CD14-positive monocyte (primary cell): ENCODE measurements at regions not wholly inside any gene's neighbourhood (a gene's known extent, or its start where the extent isn't known, plus 50 kb on each side); places are given as distances from the start of the nearest gene placed in this dataset.

Source experiments
- DNase-seq, 3 donors: peaks; one replicate each; pipeline ENCODE4 v3.0.0-alpha.2; 2011 to 2022
- H2AFZ ChIP-seq: 2 replicates; pipeline ENCODE4 v1.6.0; 2012; ENCODE audit warnings: mild to moderate bottlenecking, low read depth, low read length, inconsistent platforms; ENCODE audit not compliant: insufficient read depth, poor library complexity, severe bottlenecking
- H3K27ac ChIP-seq, 2 donors: 1 replicate in 1 of 2; 2 replicates in 1 of 2; pipeline ENCODE4 v1.5.1; 2012 to 2013; ENCODE audit warnings: low read length in 2 of 2, control low read depth in 1 of 2, inconsistent platforms in 1 of 2, low read depth in 1 of 2, mild to moderate bottlenecking in 1 of 2
- H3K27me3 ChIP-seq, 2 donors: one replicate each; pipeline versions ENCODE4 v1.6.0 to v1.6.1; 2011 to 2013; ENCODE audit warnings: low read length in 2 of 2; ENCODE audit not compliant: control insufficient read depth in 2 of 2, insufficient read depth in 2 of 2
- H3K36me3 ChIP-seq, 2 donors: replicated peaks in 1 of 2; 1 replicate in 1 of 2; 2 replicates in 1 of 2; pipeline versions ENCODE4 v1.5.1 to v1.6.1; 2012 to 2013; ENCODE audit warnings: low read length in 2 of 2, control low read depth in 1 of 2, inconsistent platforms in 1 of 2, mild to moderate bottlenecking in 1 of 2; ENCODE audit not compliant: insufficient read depth in 2 of 2, control insufficient read depth in 1 of 2
- H3K4me1 ChIP-seq, 2 donors: 1 replicate in 1 of 2; 2 replicates in 1 of 2; pipeline versions ENCODE4 v1.5.1 to v1.6.1; 2012 to 2013; ENCODE audit warnings: low read length in 2 of 2, control low read depth in 1 of 2, inconsistent platforms in 1 of 2, mild to moderate bottlenecking in 1 of 2, moderate library complexity in 1 of 2; ENCODE audit not compliant: insufficient read depth in 2 of 2, control insufficient read depth in 1 of 2
- H3K4me2 ChIP-seq: replicated peaks from 2 replicates; pipeline ENCODE3; 2012; ENCODE audit warnings: low read length, moderate library complexity, mild to moderate bottlenecking; ENCODE audit not compliant: poor library complexity, severe bottlenecking; ENCODE audit errors: extremely low read depth
- H3K4me3 ChIP-seq, 3 experiments: fragments of 200-600 bp in 1 of 3; sonication (generic) in 1 of 3; replicated peaks in 1 of 3; 1 replicate in 2 of 3; 2 replicates in 1 of 3; pipeline ENCODE4 v1.5.1; 2011 to 2013; ENCODE audit warnings: low read length in 3 of 3, mild to moderate bottlenecking in 3 of 3, control low read depth in 2 of 3, low read depth in 2 of 3, inconsistent platforms in 1 of 3, moderate library complexity in 1 of 3
- H3K79me2 ChIP-seq: 2 replicates; pipeline ENCODE4 v1.6.0; 2012; ENCODE audit warnings: mild to moderate bottlenecking, control low read depth, inconsistent platforms, low read length, moderate library complexity; ENCODE audit not compliant: insufficient read depth
- H3K9ac ChIP-seq: 2 replicates; pipeline ENCODE4 v1.6.0; 2017; ENCODE audit warnings: low read length, mild to moderate bottlenecking; ENCODE audit not compliant: insufficient read depth, poor library complexity, severe bottlenecking
- H3K9me3 ChIP-seq, 2 donors: replicated peaks in 1 of 2; 1 replicate in 1 of 2; 2 replicates in 1 of 2; pipeline versions ENCODE4 v1.5.1 to v1.6.1; 2012 to 2013; ENCODE audit warnings: low read length in 2 of 2, control low read depth in 1 of 2; ENCODE audit not compliant: control insufficient read depth in 1 of 2, insufficient read depth in 1 of 2
- H4K20me1 ChIP-seq: 2 replicates; pipeline ENCODE4 v1.6.0; 2012; ENCODE audit warnings: mild to moderate bottlenecking, low read length, control low read depth, moderate library complexity; ENCODE audit not compliant: insufficient read depth
- H3K27ac Mint-ChIP-seq, 7 donors: one replicate each; pipeline ENCODE4 v1.8.0; 2020; ENCODE audit warnings: mild to moderate bottlenecking in 7 of 7, mixed read lengths in 7 of 7, moderate library complexity in 6 of 7, inconsistent platforms in 2 of 7
- H3K27me3 Mint-ChIP-seq, 3 donors: one replicate each; pipeline ENCODE4 v1.8.0; 2021 to 2022; ENCODE audit warnings: low read depth in 3 of 3, mild to moderate bottlenecking in 3 of 3, mixed read lengths in 3 of 3, moderate library complexity in 3 of 3, inconsistent platforms in 1 of 3
- H3K36me3 Mint-ChIP-seq, 2 donors: one replicate each; pipeline ENCODE4 v1.8.0; 2020; ENCODE audit warnings: mixed read lengths in 2 of 2, inconsistent platforms in 1 of 2, mild to moderate bottlenecking in 1 of 2
- H3K4me1 Mint-ChIP-seq: one replicate; pipeline ENCODE4 v1.8.0; 2020; ENCODE audit warnings: mild to moderate bottlenecking, mixed read lengths
- H3K4me3 Mint-ChIP-seq, 2 donors: one replicate each; pipeline ENCODE4 v1.8.0; 2020; ENCODE audit warnings: mild to moderate bottlenecking in 2 of 2, mixed read lengths in 2 of 2, moderate library complexity in 1 of 2
- H3K9me3 Mint-ChIP-seq, 7 donors: one replicate each; pipeline ENCODE4 v1.8.0; 2020 to 2022; ENCODE audit warnings: mixed read lengths in 7 of 7, mild to moderate bottlenecking in 6 of 7, moderate library complexity in 6 of 7, inconsistent platforms in 2 of 7
- CTCF ChIP-seq: fragments of 200-600 bp; IDR thresholded peaks from one replicate; pipeline ENCODE4 v1.8.0; 2022; ENCODE audit warnings: antibody characterized with exemption, mild to moderate bottlenecking
- WGBS: methylation state at CpG from one replicate; pipeline ENCODE4 v1.1.5; 2013; ENCODE audit warnings: missing lambda C conversion rate; ENCODE audit not compliant: insufficient coverage; 5-methylcytosine and 5-hydroxymethylcytosine counted together
- intact Hi-C, 2 donors: fragments of 100-400 bp; cut with micrococcal nuclease; formaldehyde crosslinking; loops; one replicate each; pipeline versions ENCODE4 v1.15.0 to v1.15.1; 2023

GRCh38 chr13:71368336-71368735 lies 498.7 kb downstream of the DACH1 start:
- Mint-ChIP-seq H3K4me3 (no peak overlapping the region), H3K9me3 (peaks cover 2 to 18% (median 7%) of the 10 kb centered on the region in 7 donors), H3K36me3 (no peaks in the 10 kb centered on the region), H3K27me3 (no peaks in the 10 kb centered on the region), H3K4me1 (no peaks in the 10 kb centered on the region), H3K27ac (no peak overlapping the region)
- Histone ChIP-seq H3K79me2 (no peaks in the 10 kb centered on the region), H3K27me3 (no peaks in the 10 kb centered on the region), H3K4me3 (no peak overlapping the region), H3K9me3 (peaks cover 0 to 2% of the 10 kb centered on the region in 2 donors), H2AFZ (no peak overlapping the region), H3K9ac (no peak overlapping the region), H3K4me1 (no peaks in the 10 kb centered on the region), H3K36me3 (no peaks in the 10 kb centered on the region), H3K27ac (no peak overlapping the region), H3K4me2 (no peak overlapping the region), H4K20me1 (no peaks in the 10 kb centered on the region)
- DNase-seq: no peak
- TF ChIP-seq CTCF: no peak
- intact Hi-C loops: no loop called here

GRCh38 chr13:71360041-71360440 lies 507.0 kb downstream of the DACH1 start:
- Histone ChIP-seq H3K27me3 (no peaks in the 10 kb centered on the region), H3K9ac (no peak overlapping the region), H3K27ac (no peak overlapping the region), H3K9me3 (no peaks in the 10 kb centered on the region), H4K20me1 (no peaks in the 10 kb centered on the region), H2AFZ (no peak overlapping the region), H3K4me2 (no peak overlapping the region), H3K36me3 (no peaks in the 10 kb centered on the region), H3K4me3 (no peak overlapping the region), H3K79me2 (no peaks in the 10 kb centered on the region), H3K4me1 (no peaks in the 10 kb centered on the region)
- intact Hi-C loops: no loop called here
- Mint-ChIP-seq H3K4me3 (no peak overlapping the region), H3K9me3 (peaks cover 6 to 16% (median 9%) of the 10 kb centered on the region in 7 donors), H3K36me3 (no peaks in the 10 kb centered on the region), H3K27me3 (no peaks in the 10 kb centered on the region), H3K27ac (no peak overlapping the region), H3K4me1 (no peaks in the 10 kb centered on the region)
- no peak for DNase-seq
- TF ChIP-seq CTCF: no peak
- WGBS: 100% methylated on average over 1 of the region's 1 CpG
